Astrocyte (in vitro differentiated cells and primary cell): ENCODE measurements at regions not wholly inside any gene's neighbourhood (a gene's known extent, or its start where the extent isn't known, plus 50 kb on each side); places are given as distances from the start of the nearest gene placed in this dataset.

Source experiments
- DNase-seq: peaks from one replicate; pipeline ENCODE4 v3.0.0-alpha.2; 2010; ENCODE audit warnings: low read depth
- FAIRE-seq: peaks from 2 replicates; lab custom pipeline; 2011; peaks lifted over from hg19 to GRCh38; lab: Jason Lieb, UNC
- H2AFZ ChIP-seq: 2 replicates; pipeline ENCODE4 v1.6.0; 2012; ENCODE audit warnings: low read depth, low read length, inconsistent platforms
- H3K27ac ChIP-seq: 2 replicates; pipeline ENCODE4 v1.5.1; 2011; ENCODE audit warnings: low read depth, low read length, inconsistent platforms
- H3K27me3 ChIP-seq: 2 replicates; pipeline ENCODE4 v1.6.0; 2011; ENCODE audit warnings: low read length, inconsistent platforms; ENCODE audit not compliant: insufficient read depth
- H3K36me3 ChIP-seq: 2 replicates; pipeline ENCODE4 v1.5.1; 2011; ENCODE audit warnings: low read length, inconsistent platforms; ENCODE audit not compliant: insufficient read depth
- H3K4me1 ChIP-seq: 2 replicates; pipeline ENCODE4 v1.5.1; 2011; ENCODE audit warnings: low read length, inconsistent platforms; ENCODE audit not compliant: insufficient read depth
- H3K4me2 ChIP-seq: 2 replicates; pipeline ENCODE4 v1.6.0; 2012; ENCODE audit warnings: low read length, inconsistent platforms
- H3K4me3 ChIP-seq: 2 replicates; pipeline ENCODE4 v1.5.1; 2011; ENCODE audit warnings: low read depth, mild to moderate bottlenecking, low read length, inconsistent platforms; ENCODE audit not compliant: insufficient read depth
- H3K79me2 ChIP-seq: 2 replicates; pipeline ENCODE4 v1.6.0; 2012; ENCODE audit warnings: mild to moderate bottlenecking, low read length, inconsistent platforms; ENCODE audit not compliant: insufficient read depth
- H3K9ac ChIP-seq: 2 replicates; pipeline ENCODE4 v1.6.0; 2012; ENCODE audit warnings: mild to moderate bottlenecking, low read length, inconsistent platforms
- H3K9me3 ChIP-seq: 2 replicates; pipeline ENCODE4 v1.5.1; 2012; ENCODE audit warnings: low read depth, mild to moderate bottlenecking, low read length, inconsistent platforms; ENCODE audit not compliant: insufficient read depth
- H4K20me1 ChIP-seq: 2 replicates; pipeline ENCODE4 v1.6.0; 2012; ENCODE audit warnings: low read length, inconsistent platforms; ENCODE audit not compliant: insufficient read depth
- H3K27ac Mint-ChIP-seq: one replicate; pipeline ENCODE4 v1.8.0; 2021; ENCODE audit warnings: mild to moderate bottlenecking, mixed read lengths; ENCODE audit not compliant: unreplicated experiment
- H3K27me3 Mint-ChIP-seq: one replicate; pipeline ENCODE4 v1.8.0; 2021; ENCODE audit warnings: low read depth, mixed read lengths; ENCODE audit not compliant: unreplicated experiment
- H3K36me3 Mint-ChIP-seq: one replicate; pipeline ENCODE4 v1.8.0; 2021; ENCODE audit warnings: low read depth, mixed read lengths; ENCODE audit not compliant: unreplicated experiment
- H3K4me1 Mint-ChIP-seq: one replicate; pipeline ENCODE4 v1.8.0; 2021; ENCODE audit warnings: low read depth, mixed read lengths; ENCODE audit not compliant: unreplicated experiment
- H3K4me3 Mint-ChIP-seq: one replicate; pipeline ENCODE4 v1.8.0; 2021; ENCODE audit warnings: mild to moderate bottlenecking, moderate library complexity, mixed read lengths; ENCODE audit not compliant: unreplicated experiment
- H3K9me3 Mint-ChIP-seq: one replicate; pipeline ENCODE4 v1.8.0; 2021; ENCODE audit warnings: mild to moderate bottlenecking, mixed read lengths; ENCODE audit not compliant: unreplicated experiment
- CTCF ChIP-seq: IDR thresholded peaks from 2 replicates; pipeline ENCODE4 v1.5.1; 2011; ENCODE audit warnings: low read depth, mild to moderate bottlenecking, inconsistent platforms, low read length, moderate library complexity; ENCODE audit not compliant: insufficient read depth
- EZH2 ChIP-seq: IDR thresholded peaks from 2 replicates; pipeline ENCODE4 v1.6.1; 2012; ENCODE audit warnings: mild to moderate bottlenecking, low read length, inconsistent platforms; ENCODE audit not compliant: insufficient read depth

GRCh38 chrX:68919707-68920106 is 90.9 kb downstream of the EFNB1 start:
- H3K36me3 ChIP-seq = no peaks in the 10 kb centered on the region
- peak; percentile 78 for FAIRE-seq
- Mint-ChIP-seq H3K27me3 (peaks cover 19% of the 10 kb centered on the region), H3K9me3 (no peaks in the 10 kb centered on the region), H3K4me3 (no peak overlapping the region), H3K27ac (no peak overlapping the region), H3K36me3 (no peaks in the 10 kb centered on the region), H3K4me1 (no peaks in the 10 kb centered on the region)
- no peak overlapping the region for H3K27ac ChIP-seq
- DNase-seq = no peak
- no peaks in the 10 kb centered on the region for H3K27me3 ChIP-seq
- no peak for TF ChIP-seq EZH2
- TF ChIP-seq CTCF = no peak
- no peaks in the 10 kb centered on the region for H3K9me3 ChIP-seq
- H3K4me2 ChIP-seq = no peak overlapping the region
- H2AFZ ChIP-seq = no peak overlapping the region
- no peaks in the 10 kb centered on the region for H3K79me2 ChIP-seq
- H3K4me1 ChIP-seq = no peaks in the 10 kb centered on the region
- H3K4me3 ChIP-seq = no peak overlapping the region
- no peak overlapping the region for H3K9ac ChIP-seq
- H4K20me1 ChIP-seq = no peaks in the 10 kb centered on the region

GRCh38 chrX:68918202-68918601 is 89.4 kb downstream of the EFNB1 start:
- Histone ChIP-seq H3K36me3 (no peaks in the 10 kb centered on the region), H3K9ac (no peak overlapping the region), H3K79me2 (no peaks in the 10 kb centered on the region), H3K27ac (no peak overlapping the region), H3K9me3 (no peaks in the 10 kb centered on the region), H4K20me1 (no peaks in the 10 kb centered on the region), H2AFZ (no peak overlapping the region), H3K27me3 (no peaks in the 10 kb centered on the region), H3K4me1 (no peaks in the 10 kb centered on the region), H3K4me3 (no peak overlapping the region), H3K4me2 (no peak overlapping the region)
- Mint-ChIP-seq H3K36me3 (no peaks in the 10 kb centered on the region), H3K4me1 (no peaks in the 10 kb centered on the region), H3K27me3 (peaks cover 17% of the 10 kb centered on the region), H3K4me3 (no peak overlapping the region), H3K9me3 (no peaks in the 10 kb centered on the region), H3K27ac (no peak overlapping the region)
- DNase-seq (no peak), FAIRE-seq (no peak)
- TF ChIP-seq EZH2 (no peak), CTCF (no peak)

- H3K9me3 ChIP-seq = no peaks in the 10 kb centered on the region
- Mint-ChIP-seq H3K36me3 (no peaks in the 10 kb centered on the region), H3K4me1 (no peaks in the 10 kb centered on the region), H3K27ac (no peak overlapping the region), H3K4me3 (no peak overlapping the region), H3K27me3 (peaks cover 20% of the 10 kb centered on the region), H3K9me3 (no peaks in the 10 kb centered on the region)
- no peak for TF ChIP-seq CTCF
- no peak for TF ChIP-seq EZH2
- no peak overlapping the region for H3K9ac ChIP-seq
- H3K27ac ChIP-seq = no peak overlapping the region
- H3K36me3 ChIP-seq = no peaks in the 10 kb centered on the region
- FAIRE-seq = no peak
- DNase-seq = no peak
- H3K4me2 ChIP-seq = no peak overlapping the region
- H2AFZ ChIP-seq = no peak overlapping the region
- no peaks in the 10 kb centered on the region for H4K20me1 ChIP-seq
- no peaks in the 10 kb centered on the region for H3K27me3 ChIP-seq
- no peaks in the 10 kb centered on the region for H3K4me1 ChIP-seq
- H3K4me3 ChIP-seq = no peak overlapping the region
- no peaks in the 10 kb centered on the region for H3K79me2 ChIP-seq
Measured at GRCh38 chrX:68917799-68918198, 89.0 kb downstream of the EFNB1 start.
